Muscle of back (tissue), 3 donors: ENCODE measurements at regions not wholly inside any gene's neighbourhood (a gene's known extent, or its start where the extent isn't known, plus 50 kb on each side); places are given as distances from the start of the nearest gene placed in this dataset.
A peak's percentile ranks its signal among the peaks of the same experiment; 100 is the strongest.

Experiments used
- DNase-seq, 3 donors: peaks; one replicate each; pipeline versions ENCODE4 v3.0.0 to v3.0.0-alpha.2; 2013

DNA sequence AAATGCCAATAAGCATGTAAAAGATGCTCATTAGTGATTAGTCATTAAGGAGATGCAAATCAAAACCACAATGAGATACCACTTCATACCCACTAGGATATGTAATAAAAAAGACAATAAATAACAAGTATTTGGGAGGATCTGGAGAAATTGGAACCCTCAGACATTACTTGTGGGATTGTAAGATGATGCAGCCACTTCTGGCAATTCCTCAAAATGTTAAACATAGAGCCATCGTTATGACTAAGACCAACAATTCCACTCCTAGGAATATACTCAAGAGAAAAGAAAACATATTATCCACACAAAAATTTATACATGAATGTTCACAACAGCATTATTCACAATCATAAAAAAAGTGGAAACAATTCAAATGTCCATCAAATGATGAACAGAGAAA, 336.2 kb upstream of the PMFBP1 start:
- peak in 1 of 3 donors; percentile 35 for DNase-seq

DNA sequence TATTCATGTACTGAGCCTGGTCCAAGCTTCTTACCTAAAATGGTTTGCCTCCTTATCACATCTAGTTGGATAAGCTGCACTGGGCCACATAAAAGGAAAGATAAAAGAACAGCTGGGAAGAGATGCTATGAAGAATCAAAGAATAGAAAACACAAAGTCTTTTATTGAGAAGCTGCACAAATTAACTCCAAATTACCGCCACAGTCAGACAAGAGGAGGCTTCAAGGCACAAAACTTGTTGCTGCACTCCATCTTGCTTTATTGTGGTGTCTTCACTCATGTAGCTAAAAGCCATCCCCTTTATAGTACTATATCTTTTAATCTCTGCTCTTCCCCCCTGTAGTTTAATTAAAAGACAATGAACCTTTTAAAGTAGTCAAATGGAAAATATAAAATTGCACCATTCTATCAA, 330.6 kb upstream of the PMFBP1 start:
- DNase-seq: no peak

DNA sequence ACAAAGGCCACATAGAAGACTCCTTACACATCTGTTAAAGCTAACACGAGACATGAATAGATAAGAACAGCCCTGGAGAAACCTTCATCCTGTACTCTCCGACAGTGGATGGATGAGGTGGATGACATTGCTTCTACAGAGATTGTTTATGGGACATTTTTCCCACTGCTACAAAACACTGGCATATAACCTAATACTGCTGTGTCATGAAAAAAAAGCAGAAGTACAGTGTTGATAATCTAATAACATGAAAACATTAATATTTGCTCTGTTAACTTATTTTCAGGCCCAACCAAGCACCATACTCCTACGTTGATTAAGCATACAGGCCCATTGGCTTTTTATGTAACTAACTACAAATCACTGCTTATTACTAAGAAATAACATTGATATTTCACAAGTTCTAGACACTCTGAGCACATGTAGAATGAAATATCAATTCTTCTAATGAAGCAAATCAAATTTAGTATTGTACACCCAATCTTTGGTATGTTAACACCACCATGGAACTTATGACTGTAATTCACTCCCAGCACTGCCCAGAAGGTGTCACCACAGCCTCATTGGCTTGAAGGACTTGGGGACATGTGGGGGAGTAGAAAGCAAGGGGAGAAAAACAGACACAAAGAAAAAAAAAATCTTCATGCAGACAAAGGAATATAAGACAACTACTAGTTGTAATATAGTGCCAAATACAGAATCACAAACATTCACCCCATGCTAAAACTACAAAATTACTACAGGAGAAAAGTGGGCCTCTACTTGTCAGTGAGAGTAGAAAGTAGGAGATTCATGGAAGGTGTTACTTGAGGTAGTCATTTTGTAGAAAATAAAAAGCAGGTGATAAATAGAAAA, 330.0 kb upstream of the PMFBP1 start:
- peak; percentile 68 to 84 (median 70) for DNase-seq

DNA sequence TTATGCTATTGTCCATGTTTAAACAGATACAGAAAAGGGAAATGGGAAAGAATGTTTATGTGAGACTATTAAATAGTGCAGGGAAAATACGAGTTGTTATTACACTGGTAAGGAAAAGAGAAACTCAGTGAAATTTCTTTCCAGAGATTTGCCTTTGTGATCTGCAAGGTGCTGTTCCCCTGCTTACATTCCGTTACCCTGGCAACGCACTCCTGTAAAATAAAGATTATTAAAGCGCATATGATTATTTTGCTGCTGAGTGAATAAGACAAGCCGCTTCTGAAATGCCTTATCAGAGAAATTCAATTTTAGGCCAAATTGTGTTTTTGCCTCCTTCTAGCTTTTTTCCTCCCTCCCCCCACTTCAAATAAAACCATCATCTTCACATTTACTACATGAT, 328.6 kb upstream of the PMFBP1 start:
- peak in 1 of 3 donors; percentile 9 for DNase-seq

- DNase-seq: peak in 1 of 3 donors; percentile 46
Measured at GRCh38 chr16:72493716-72494415, 321.9 kb upstream of the PMFBP1 start.

DNA sequence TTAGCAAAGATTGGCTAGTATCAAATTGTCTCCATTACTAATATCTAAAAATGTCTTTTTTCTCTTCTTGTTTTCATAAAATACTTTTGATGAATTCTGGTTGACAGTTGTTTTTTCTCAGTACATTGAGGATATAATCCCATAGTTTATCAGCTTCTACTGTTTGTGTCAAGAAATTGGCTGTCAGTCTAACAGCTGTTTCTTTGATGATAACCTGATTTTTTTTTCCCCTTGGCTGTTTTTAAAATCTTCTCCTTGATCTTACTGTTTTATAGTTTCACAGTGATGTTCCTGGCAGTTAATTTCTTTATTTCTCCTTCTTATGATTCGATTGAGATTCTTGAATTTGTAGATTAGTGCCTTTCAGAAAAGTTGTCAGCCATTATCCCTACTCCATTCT, 315.3 kb upstream of the PMFBP1 start:
- DNase-seq: no peak

- no peak for DNase-seq
Measured at GRCh38 chr16:72482695-72483094, 310.7 kb upstream of the PMFBP1 start.

- DNase-seq: no peak
Measured at GRCh38 chr16:72481419-72481818, 309.5 kb upstream of the PMFBP1 start.

GRCh38 chr16:72480911-72481310, 309.0 kb upstream of the PMFBP1 start:
- peak in 1 of 3 donors; percentile 41 for DNase-seq

DNA sequence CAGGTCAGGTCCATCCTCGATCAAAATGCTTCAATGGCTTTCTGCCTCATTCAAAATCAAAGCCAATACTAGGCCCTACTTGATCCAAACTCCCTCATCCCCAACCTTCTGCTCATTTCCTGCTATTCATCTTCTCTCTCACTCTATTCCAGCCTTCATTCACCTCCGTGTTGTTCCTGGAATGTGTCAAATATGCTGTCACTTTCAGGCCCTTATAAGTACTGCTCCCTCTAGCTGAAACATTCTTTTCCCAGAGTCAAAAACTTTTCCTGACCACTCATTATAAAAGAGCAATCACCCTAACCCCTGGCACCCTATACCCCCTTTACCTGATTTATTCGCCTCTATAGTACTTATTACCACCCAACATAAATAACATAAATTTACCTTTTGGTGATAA, 303.7 kb upstream of the PMFBP1 start:
- DNase-seq: no peak

DNA sequence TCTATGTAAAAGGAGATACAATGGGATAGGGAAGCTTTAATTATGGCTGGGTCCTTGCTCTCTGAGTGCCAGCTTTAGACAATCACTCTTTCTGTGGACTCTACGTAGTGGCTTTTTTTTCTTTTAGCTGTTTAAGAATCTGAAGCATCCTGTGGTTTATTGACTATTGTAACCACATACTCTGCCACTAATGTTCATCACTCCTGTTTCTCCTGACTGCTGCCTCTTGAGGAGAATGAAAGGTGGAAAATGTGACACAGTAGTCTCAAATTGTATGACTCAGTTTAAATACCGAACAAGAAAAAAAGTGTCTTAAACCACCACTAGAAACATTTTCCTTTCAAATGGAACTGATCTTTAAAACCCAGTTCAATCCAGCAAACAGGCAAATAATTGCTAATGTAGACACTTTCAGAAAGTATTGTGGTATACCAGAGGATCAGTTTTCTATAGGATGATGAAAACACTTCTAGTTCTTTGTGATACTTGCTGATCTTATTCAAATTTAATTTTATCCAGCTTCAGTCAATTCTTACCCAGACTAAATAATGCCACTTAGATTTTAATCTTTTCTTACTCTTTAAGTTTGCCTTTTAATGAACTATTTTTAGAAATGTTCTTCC, 302.7 kb upstream of the PMFBP1 start:
- peak in 2 of 3 donors; percentile 8 to 92 for DNase-seq

DNA sequence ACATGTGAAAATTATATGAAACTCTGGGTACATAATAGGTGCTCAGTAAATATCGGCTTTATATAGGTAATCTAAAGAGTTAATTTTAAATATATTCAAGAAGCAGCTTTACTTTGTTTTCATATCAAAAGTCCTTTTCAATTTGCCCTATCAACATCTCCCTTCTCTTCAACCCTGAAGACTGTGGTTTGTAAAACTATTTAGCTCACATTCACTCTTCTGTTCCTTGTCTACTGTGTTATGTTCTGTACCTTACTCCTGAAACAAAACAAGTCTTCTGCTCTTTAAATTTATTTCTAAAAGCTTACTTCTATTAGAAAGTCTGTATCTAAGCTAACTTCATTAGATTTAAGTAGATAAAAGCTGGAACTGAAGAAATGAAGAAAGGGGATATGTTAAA, 301.7 kb upstream of the PMFBP1 start:
- DNase-seq: no peak

DNA sequence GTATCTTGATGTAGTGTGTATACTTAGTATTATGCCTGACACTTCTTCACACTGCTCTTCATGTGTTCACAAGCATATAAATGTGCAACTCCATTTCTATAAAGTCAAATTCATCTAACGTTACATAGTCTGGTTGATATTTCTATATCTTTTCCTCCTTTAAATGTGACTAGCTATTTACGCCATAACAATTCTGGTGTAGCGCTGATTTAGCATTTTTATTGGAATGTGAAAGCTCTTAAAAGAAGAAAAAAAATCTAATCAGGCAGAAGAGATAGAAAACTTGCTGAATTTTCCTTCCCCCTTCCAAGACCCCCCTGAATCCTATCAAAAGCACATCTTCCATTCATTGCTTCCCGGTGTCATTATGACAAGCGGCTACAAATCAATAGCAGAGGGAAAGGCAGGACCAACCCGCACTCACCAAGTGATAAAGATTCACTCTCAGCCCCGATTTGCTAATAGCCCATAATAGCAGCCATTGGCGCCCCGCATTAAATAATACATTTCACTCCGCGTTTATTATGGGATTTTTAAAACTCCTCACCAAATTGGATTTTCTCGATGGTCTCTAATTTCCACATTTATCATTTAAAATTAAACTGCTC, 299.5 kb upstream of the PMFBP1 start:
- DNase-seq: no peak

DNA sequence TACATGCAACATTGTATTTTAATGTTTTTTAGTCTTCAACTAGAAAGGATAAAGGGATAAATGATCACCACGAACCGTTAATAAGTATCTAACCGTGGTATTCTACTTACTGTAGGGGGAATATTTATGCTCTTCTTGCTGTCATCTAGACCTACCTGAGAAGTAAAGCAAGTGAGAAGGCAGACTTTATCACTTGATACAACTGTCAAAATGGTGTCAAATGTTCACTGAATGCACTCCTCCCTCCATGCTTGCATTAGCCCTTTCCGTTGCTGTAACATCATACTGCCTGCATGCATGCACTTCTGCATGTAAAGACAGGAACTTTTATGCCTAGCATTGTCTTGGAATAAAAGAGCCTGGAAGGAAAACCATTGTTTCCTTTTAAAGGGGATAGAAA, 298.6 kb upstream of the PMFBP1 start:
- no peak for DNase-seq

GRCh38 chr16:72469932-72470331, 298.0 kb upstream of the PMFBP1 start:
- DNase-seq: no peak

DNA sequence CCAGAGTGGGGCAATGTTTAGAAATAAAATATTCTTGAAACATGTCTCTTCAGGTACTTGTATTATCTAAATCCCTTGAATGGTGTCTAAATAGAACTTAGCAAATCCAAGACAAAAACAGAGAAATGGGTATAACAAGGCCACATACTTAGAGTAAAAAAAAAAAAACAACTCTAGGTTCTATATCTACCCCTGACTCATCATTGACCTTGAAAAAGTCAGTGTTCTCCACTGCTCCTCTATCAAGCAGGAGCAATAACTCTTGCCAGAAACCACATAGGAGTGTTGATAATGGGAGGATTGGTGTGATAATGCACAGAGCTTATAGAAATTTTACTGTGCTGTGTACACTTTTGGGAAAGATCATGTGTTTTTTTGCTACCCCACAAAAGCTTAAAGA, 296.6 kb upstream of the PMFBP1 start:
- DNase-seq: no peak

- peak; percentile 18 to 37 (median 23) for DNase-seq
Measured at GRCh38 chr16:72467157-72467759, 295.3 kb upstream of the PMFBP1 start.

DNA sequence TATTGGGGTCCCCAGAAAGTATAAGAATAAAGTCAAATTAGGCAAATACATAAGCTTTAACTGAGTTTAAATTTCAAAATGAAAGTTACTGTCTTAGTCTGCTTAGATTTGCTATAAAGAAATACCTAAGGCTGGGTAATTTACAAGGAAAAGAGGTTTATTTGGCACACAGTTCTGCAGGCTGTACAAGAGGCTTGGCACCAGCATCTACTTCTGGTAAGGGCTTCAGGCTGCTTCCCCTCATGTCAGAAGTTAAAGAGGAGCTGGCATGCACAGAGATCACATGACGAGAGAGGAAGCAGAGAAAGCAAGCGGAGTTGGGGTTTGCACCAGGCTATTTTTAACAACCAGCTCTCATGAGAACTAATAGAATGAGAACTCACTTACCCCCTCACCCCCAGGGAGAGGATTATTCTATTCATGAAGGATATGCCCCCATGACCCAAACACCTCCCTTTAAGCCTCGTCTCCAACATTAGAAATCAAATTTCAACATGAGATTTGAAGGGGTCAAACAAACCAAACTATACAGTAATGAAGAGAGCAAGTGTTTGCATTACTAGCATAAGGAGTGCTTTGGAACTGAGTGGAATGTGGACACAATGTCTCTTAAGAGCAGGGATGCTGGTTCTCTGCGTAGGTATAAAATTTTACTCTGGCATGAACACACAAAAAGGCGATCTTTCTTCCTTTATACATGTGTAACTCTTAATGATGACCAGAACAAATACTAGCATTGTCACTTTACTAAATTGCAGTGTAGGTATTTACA, 292.8 kb upstream of the PMFBP1 start:
- no peak for DNase-seq

DNA sequence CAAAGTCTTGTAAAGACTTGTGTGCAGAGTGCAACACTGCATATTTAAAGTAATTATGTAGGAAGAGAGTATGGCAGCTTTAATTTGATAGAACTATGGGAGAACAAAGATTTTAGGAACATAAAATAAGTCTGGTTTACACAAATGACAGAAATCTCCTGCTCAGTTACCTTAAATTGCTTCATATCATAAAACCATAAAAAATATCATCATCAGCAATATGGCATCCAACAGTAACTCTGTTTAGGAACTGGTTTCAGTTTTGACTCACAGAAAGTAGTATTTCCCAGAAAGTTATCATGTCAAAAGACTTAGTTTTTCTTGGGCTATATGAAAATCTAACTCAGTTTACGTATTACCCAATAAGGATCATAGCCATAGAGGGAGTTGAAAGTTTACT, 292.1 kb upstream of the PMFBP1 start:
- DNase-seq: no peak

DNA sequence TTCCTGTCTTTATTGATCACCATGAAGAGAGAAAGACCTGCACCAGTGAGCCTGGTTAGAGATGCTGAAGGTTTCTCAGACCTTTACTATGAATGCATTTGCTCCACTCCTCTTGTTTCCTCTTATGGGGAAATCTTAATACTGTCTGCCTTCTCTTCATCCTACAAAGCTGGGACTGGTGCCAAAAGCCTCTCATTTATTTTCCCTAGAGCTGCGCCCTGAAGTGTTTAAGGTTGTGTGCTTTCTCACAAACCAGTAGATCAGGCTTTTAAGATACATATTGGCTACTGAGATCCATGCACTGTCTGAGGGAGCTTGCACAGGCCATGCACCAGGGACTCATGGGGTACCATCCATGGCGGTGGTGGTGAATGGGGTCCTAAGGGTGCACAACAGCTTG, 286.1 kb upstream of the PMFBP1 start:
- DNase-seq: no peak
